CD4-positive, CD25-positive, alpha-beta regulatory T cell (primary cell): ENCODE measurements at regions not wholly inside any gene's neighbourhood (a gene's known extent, or its start where the extent isn't known, plus 50 kb on each side); places are given as distances from the start of the nearest gene placed in this dataset.
A peak's percentile ranks its signal among the peaks of the same experiment; 100 is the strongest.

Experiments
- ATAC-seq, 2 donors: fragments of 150-1000 bp; cut with Tn5 transposase; one replicate each; pipeline ENCODE4 v1.10.0; 2021; ENCODE audit warnings: low read depth in 2 of 2, moderate number of reproducible peaks in 2 of 2, moderate library complexity in 1 of 2
- DNase-seq, 3 donors: peaks; one replicate each; pipeline versions ENCODE4 v3.0.0 to v3.0.0-alpha.2; 2012 to 2022; ENCODE audit warnings: mixed read lengths in 1 of 3
- H3K27ac ChIP-seq: one replicate; pipeline ENCODE4 v1.7.0; 2013; ENCODE audit warnings: mild to moderate bottlenecking, low read length; ENCODE audit not compliant: insufficient read depth, poor library complexity, severe bottlenecking
- H3K27me3 ChIP-seq: one replicate; pipeline ENCODE4 v1.7.0; 2013; ENCODE audit warnings: low read length; ENCODE audit not compliant: control insufficient read depth, insufficient read depth
- H3K36me3 ChIP-seq: one replicate; pipeline ENCODE4 v1.7.0; 2013; ENCODE audit warnings: mild to moderate bottlenecking, low read length, moderate library complexity; ENCODE audit not compliant: control insufficient read depth, insufficient read depth
- H3K4me1 ChIP-seq: 2 replicates; pipeline ENCODE4 v1.7.0; 2013; ENCODE audit warnings: mild to moderate bottlenecking, low read length; ENCODE audit not compliant: insufficient read depth, control insufficient read depth, poor library complexity, severe bottlenecking
- H3K4me3 ChIP-seq: one replicate; pipeline ENCODE4 v1.7.0; 2013; ENCODE audit warnings: low read depth, mild to moderate bottlenecking, low read length, moderate library complexity
- H3K9me3 ChIP-seq, 2 experiments: 1 replicate in 1 of 2; 2 replicates in 1 of 2; pipeline ENCODE4 v1.7.0; 2013; ENCODE audit warnings: low read length in 2 of 2, mild to moderate bottlenecking in 1 of 2, moderate library complexity in 1 of 2; ENCODE audit not compliant: control insufficient read depth in 2 of 2
- H3K27ac Mint-ChIP-seq, 3 donors: one replicate each; pipeline ENCODE4 v1.8.0; 2020 to 2022; ENCODE audit warnings: mild to moderate bottlenecking in 3 of 3, mixed read lengths in 3 of 3, moderate library complexity in 2 of 3
- H3K27me3 Mint-ChIP-seq: one replicate; pipeline ENCODE4 v1.8.0; 2022; ENCODE audit warnings: mild to moderate bottlenecking, mixed read lengths
- H3K36me3 Mint-ChIP-seq: one replicate; pipeline ENCODE4 v1.8.0; 2020; ENCODE audit warnings: mixed read lengths
- H3K4me1 Mint-ChIP-seq, 4 donors: one replicate each; pipeline ENCODE4 v1.8.0; 2020 to 2022; ENCODE audit warnings: mixed read lengths in 4 of 4, mild to moderate bottlenecking in 1 of 4
- H3K4me3 Mint-ChIP-seq, 4 donors: one replicate each; pipeline ENCODE4 v1.8.0; 2020 to 2022; ENCODE audit warnings: mild to moderate bottlenecking in 4 of 4, mixed read lengths in 4 of 4, moderate library complexity in 3 of 4
- H3K9me3 Mint-ChIP-seq, 7 donors: one replicate each; pipeline ENCODE4 v1.8.0; 2020 to 2022; ENCODE audit warnings: mixed read lengths in 7 of 7, mild to moderate bottlenecking in 3 of 7, moderate library complexity in 2 of 7

DNA sequence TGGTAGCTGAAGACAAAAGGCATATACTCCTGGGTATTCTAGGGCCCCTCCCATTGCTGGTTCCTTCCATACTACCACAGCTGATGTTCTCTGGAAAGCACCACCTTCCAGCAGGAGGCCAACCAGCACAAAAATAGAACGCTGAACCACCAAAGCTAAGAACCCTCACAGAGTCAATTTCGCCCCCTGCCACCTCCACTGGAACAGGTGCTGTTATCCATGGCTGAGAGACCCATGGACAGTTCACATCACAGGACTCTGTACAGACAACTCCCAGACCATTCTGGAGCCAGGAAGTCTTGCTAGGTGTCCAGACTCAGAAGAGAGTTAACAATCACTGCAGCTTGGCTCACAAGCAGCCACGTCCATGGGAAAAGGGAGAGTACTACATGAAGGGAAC lies 1851.5 kb upstream of the NUDT12 start:
- DNase-seq, result no peak
- H3K27me3 Mint-ChIP-seq, result no peaks in the 10 kb centered on the region

DNA sequence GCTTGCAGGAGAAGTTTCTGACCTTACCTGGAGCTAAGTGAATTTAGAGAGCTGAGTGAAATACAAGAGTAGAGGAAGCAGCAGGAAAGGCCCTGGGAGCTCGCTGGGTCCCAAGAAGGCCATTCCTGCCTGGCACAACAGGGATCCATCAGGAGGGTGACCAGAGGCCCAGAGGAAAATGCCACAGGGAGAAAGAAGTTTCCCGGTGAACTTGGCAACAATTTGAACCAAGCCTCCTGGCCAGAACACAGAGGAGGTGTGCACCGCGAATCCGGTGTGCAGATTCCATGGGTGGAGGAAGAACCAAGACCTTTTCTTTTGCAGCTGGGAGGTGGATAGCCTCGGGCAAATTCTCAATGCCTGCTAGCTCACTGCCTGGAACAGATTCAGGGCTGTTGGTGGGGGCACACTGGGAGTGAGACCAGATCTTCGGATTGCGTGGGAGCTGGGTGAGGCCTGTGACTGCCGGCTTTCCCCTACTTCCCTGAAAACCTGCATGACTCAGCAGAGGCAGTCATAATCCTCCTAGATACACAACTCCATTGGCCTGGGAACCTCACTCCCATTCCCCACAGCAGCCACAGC lies 1850.9 kb upstream of the NUDT12 start:
- H3K36me3 Mint-ChIP-seq, result no peaks in the 10 kb centered on the region
- no peaks in the 10 kb centered on the region for H3K4me1 Mint-ChIP-seq
- H3K27me3 Mint-ChIP-seq, result no peaks in the 10 kb centered on the region
- no peak overlapping the region for H3K4me3 ChIP-seq
- H3K4me1 ChIP-seq, result no peaks in the 10 kb centered on the region
- H3K4me3 Mint-ChIP-seq, result no peak overlapping the region
- no peak overlapping the region for H3K27ac ChIP-seq
- H3K9me3 ChIP-seq, result peaks cover 0 to 10% of the 10 kb centered on the region in 2 experiments
- ATAC-seq, result no peak
- peaks cover 0 to 40% (median 5%) of the 10 kb centered on the region in 7 donors for H3K9me3 Mint-ChIP-seq
- H3K27me3 ChIP-seq, result no peaks in the 10 kb centered on the region
- no peak for DNase-seq
- no peak overlapping the region for H3K27ac Mint-ChIP-seq
- no peaks in the 10 kb centered on the region for H3K36me3 ChIP-seq

More for the DNA sequence above, 1851.5 kb upstream of the NUDT12 start:
- no peaks in the 10 kb centered on the region for H3K36me3 ChIP-seq
- peaks cover 0 to 10% of the 10 kb centered on the region in 2 experiments for H3K9me3 ChIP-seq
- Mint-ChIP-seq H3K9me3 (peaks cover 0 to 42% (median 5%) of the 10 kb centered on the region in 7 donors), H3K36me3 (no peaks in the 10 kb centered on the region), H3K4me3 (no peak overlapping the region), H3K4me1 (no peaks in the 10 kb centered on the region), H3K27ac (no peak overlapping the region)
- no peak overlapping the region for H3K4me3 ChIP-seq
- no peaks in the 10 kb centered on the region for H3K27me3 ChIP-seq
- ATAC-seq, result no peak
- H3K27ac ChIP-seq, result no peak overlapping the region
- H3K4me1 ChIP-seq, result no peaks in the 10 kb centered on the region

DNA sequence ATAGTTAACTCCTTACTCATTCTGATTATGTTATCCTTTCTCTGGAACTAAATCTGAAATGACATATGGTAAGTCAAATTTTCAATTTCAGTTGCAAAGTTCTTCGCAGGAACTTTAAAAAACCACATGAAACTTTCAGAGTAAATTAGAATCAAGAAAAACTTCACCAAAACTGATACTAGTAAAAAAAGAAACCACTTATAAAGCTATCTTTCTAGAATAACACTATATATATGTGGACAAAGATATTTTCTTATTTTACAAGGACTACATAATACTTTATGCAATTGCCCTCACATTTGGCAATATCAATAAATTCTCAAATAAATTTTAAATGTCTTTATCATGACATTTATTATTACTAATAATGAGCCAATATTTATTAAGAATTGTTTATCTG lies 1847.1 kb upstream of the NUDT12 start:
- no peak for DNase-seq
- ATAC-seq, result no peak
- Mint-ChIP-seq H3K4me3 (no peak overlapping the region), H3K9me3 (peaks cover 0 to 29% (median 2%) of the 10 kb centered on the region in 7 donors), H3K4me1 (no peaks in the 10 kb centered on the region), H3K27me3 (no peaks in the 10 kb centered on the region), H3K36me3 (no peaks in the 10 kb centered on the region), H3K27ac (no peak overlapping the region)
- H3K27ac ChIP-seq, result no peak overlapping the region
- H3K4me1 ChIP-seq, result no peaks in the 10 kb centered on the region
- no peaks in the 10 kb centered on the region for H3K36me3 ChIP-seq
- H3K4me3 ChIP-seq, result no peak overlapping the region
- peaks cover 0 to 10% of the 10 kb centered on the region in 2 experiments for H3K9me3 ChIP-seq
- no peaks in the 10 kb centered on the region for H3K27me3 ChIP-seq

DNA sequence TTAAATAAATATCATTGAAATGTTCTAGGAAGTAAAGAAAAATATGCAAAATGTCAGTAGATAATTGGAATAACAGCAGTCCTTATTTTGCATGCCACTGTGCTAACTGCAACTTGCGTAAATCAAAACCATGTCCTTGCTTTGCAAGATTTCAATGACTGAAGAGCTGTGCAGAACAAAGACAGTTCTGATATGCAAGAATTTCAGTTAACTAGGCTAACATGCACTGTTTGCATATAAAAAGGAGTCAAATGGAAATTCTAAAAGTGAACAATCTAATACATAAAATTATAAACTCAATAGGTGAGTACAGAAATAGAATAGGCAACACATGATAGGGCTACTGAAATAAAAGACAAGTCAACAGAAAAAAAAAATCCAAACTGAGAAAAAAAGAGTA lies 1844.6 kb upstream of the NUDT12 start:
- no peaks in the 10 kb centered on the region for H3K36me3 ChIP-seq
- Mint-ChIP-seq H3K36me3 (no peaks in the 10 kb centered on the region), H3K4me1 (no peaks in the 10 kb centered on the region), H3K4me3 (no peak overlapping the region), H3K9me3 (peaks cover 0 to 23% (median 2%) of the 10 kb centered on the region in 7 donors), H3K27ac (no peak overlapping the region), H3K27me3 (no peaks in the 10 kb centered on the region)
- no peak for ATAC-seq
- H3K4me1 ChIP-seq, result no peaks in the 10 kb centered on the region
- no peak overlapping the region for H3K4me3 ChIP-seq
- no peaks in the 10 kb centered on the region for H3K27me3 ChIP-seq
- no peak overlapping the region for H3K27ac ChIP-seq
- H3K9me3 ChIP-seq, result no peaks in the 10 kb centered on the region
- no peak for DNase-seq

DNA sequence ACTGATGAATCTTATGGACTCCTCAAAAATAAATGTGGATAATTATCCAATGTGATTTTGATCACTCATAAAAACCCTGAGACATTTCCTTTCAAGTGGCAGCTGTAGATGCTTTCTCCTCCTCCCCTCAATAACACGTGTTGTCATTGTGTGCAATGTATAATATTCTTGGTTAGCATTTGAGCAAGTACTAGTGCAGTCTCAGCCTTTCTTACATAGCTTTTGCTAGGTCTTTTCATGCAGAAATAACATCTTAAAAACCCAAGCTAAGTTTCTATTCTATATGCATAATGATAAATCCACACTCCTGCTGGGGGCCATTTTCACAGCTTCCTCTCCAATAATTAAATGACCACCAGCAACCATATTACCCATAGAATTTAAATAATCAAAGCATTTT lies 1835.2 kb upstream of the NUDT12 start:
- Mint-ChIP-seq H3K9me3 (peaks cover 0 to 14% (median 4%) of the 10 kb centered on the region in 7 donors), H3K27me3 (no peaks in the 10 kb centered on the region), H3K4me1 (no peaks in the 10 kb centered on the region)

DNA sequence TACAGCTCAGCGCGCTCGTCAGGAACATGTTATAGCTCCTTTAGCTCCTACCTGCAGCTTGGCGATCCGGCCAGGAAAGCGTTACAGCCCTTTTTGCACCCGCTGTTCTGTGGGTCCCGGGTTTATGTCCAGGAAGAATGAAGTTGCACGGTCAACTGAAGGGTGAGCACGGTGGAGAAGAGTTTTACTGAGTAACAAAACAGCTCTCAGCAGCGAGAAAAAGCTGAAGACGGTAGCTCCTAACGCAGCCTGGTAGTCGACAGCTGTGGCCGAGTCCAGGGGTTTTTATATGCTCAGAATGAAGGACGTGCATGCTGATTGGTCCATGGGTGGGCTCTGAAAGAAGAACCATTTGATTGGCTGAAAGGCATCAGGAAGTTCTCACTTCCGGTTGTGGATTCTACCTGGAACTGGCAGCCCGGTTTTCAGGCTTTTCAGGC lies 1830.1 kb upstream of the NUDT12 start:
- peaks cover 0 to 12% (median 4%) of the 10 kb centered on the region in 7 donors for H3K9me3 Mint-ChIP-seq
- H3K27ac Mint-ChIP-seq, result no peak overlapping the region
- H3K27ac ChIP-seq, result no peak overlapping the region
- H3K4me1 Mint-ChIP-seq, result no peaks in the 10 kb centered on the region
- H3K4me3 Mint-ChIP-seq, result no peak overlapping the region
- DNase-seq (no peak), ATAC-seq (no peak)
- peaks cover 0 to 10% of the 10 kb centered on the region in 2 experiments for H3K9me3 ChIP-seq
- H3K36me3 Mint-ChIP-seq, result no peaks in the 10 kb centered on the region
- H3K4me3 ChIP-seq, result no peak overlapping the region
- H3K27me3 ChIP-seq, result no peaks in the 10 kb centered on the region
- no peaks in the 10 kb centered on the region for H3K27me3 Mint-ChIP-seq
- H3K4me1 ChIP-seq, result no peaks in the 10 kb centered on the region
- H3K36me3 ChIP-seq, result no peaks in the 10 kb centered on the region

More for the DNA sequence above, 1835.2 kb upstream of the NUDT12 start:
- Histone ChIP-seq H3K4me3 (no peak overlapping the region), H3K27me3 (no peaks in the 10 kb centered on the region), H3K36me3 (no peaks in the 10 kb centered on the region), H3K9me3 (peaks cover 0 to under 1% of the 10 kb centered on the region in 2 experiments), H3K27ac (no peak overlapping the region), H3K4me1 (no peaks in the 10 kb centered on the region)
- Mint-ChIP-seq H3K4me3 (no peak overlapping the region), H3K36me3 (no peaks in the 10 kb centered on the region), H3K27ac (peak overlapping the region in 1 of 3 donors; percentile 84)
- DNase-seq (no peak), ATAC-seq (no peak)

DNA sequence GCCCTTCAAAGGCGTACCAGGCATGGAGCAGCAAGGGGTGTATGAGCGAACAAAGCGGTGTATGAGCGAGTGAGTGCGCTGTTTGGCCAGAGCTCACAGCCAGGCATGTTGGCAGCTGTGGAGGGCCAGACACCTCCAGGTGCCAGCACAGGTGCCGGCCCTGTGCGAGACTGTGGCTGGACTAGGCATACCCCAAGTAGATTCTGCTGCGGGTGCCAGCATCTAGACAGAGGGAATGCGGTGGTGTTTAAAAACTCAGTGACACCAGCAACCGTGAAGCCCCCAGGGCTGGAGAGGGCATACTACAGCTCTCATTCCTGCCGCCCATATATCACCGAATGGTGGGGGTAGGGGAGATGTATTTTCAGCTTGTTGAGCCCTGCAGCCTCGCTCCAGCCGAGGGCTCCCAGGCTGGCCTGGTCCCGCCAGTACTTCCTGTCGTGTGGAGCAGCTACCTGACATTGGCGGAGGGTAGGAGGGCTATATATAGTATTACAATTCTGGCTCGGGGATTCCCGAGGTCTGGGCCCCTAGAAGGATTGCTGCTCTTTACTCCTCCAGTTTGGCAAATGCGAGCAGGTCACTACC lies 1829.6 kb upstream of the NUDT12 start:
- ATAC-seq (no peak), DNase-seq (no peak)
- no peak overlapping the region for H3K27ac ChIP-seq
- Mint-ChIP-seq H3K9me3 (peaks cover 0 to 10% (median 3%) of the 10 kb centered on the region in 7 donors), H3K4me1 (no peaks in the 10 kb centered on the region), H3K27ac (peak overlapping the region in 1 of 3 donors; percentile 29), H3K36me3 (no peaks in the 10 kb centered on the region), H3K4me3 (no peak overlapping the region), H3K27me3 (no peaks in the 10 kb centered on the region)
- no peaks in the 10 kb centered on the region for H3K27me3 ChIP-seq
- peaks cover 0 to 10% of the 10 kb centered on the region in 2 experiments for H3K9me3 ChIP-seq
- no peak overlapping the region for H3K4me3 ChIP-seq
- no peaks in the 10 kb centered on the region for H3K36me3 ChIP-seq
- H3K4me1 ChIP-seq, result no peaks in the 10 kb centered on the region

DNA sequence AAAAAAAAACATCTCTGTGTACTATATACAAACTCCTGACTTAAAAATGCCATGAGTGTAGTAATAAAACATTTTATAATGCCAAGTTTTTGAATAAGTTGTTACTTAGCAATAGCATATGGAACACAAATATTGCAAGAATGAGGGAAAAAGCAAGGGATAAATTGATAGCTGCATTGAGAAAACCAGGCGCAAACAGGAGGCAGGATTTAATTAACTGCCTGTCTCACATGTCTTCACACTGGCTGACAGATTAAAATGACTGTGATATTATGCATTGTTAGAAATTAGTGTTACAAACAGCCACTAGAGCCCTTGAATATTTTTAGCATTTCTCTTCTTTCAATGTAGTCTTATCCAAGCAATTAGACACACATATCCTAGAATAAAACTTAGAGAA lies 1817.5 kb upstream of the NUDT12 start:
- DNase-seq, result no peak
- no peaks in the 10 kb centered on the region for H3K27me3 ChIP-seq
- no peaks in the 10 kb centered on the region for H3K36me3 ChIP-seq
- no peak overlapping the region for H3K27ac Mint-ChIP-seq
- no peak overlapping the region for H3K4me3 ChIP-seq
- no peaks in the 10 kb centered on the region for H3K27me3 Mint-ChIP-seq
- no peaks in the 10 kb centered on the region for H3K4me1 Mint-ChIP-seq
- ATAC-seq, result no peak
- no peaks in the 10 kb centered on the region for H3K36me3 Mint-ChIP-seq
- no peaks in the 10 kb centered on the region for H3K4me1 ChIP-seq
- H3K9me3 ChIP-seq, result peaks cover 2 to 13% of the 10 kb centered on the region in 2 experiments
- no peak overlapping the region for H3K4me3 Mint-ChIP-seq
- peaks cover 3 to 40% (median 6%) of the 10 kb centered on the region in 7 donors for H3K9me3 Mint-ChIP-seq
- no peak overlapping the region for H3K27ac ChIP-seq
